ENCODE measurements at regions not wholly inside any gene's neighbourhood (a gene's known extent, or its start where the extent isn't known, plus 50 kb on each side); places are given as distances from the start of the nearest gene placed in this dataset.

DNA sequence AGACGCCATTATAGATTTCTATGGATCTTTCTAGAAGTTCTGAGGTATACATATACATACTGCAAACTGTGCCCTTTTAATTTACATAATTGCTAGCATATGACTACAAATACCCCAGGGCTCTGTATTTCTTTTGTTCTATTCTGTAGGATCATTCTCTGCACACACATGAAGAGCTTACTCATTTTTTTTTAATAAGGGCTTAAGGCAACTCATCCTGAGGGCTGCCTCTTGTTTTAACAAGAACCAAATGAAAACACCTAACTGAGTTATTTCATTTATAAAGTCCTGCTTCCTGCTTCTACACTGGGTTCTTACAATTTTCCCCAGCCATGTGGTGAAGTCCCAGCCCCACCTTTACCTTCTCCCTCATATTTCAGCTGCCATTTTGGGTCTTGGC, 390.5 kb downstream of the IRS1 start:
- TF ChIP-seq, protein P1, sequence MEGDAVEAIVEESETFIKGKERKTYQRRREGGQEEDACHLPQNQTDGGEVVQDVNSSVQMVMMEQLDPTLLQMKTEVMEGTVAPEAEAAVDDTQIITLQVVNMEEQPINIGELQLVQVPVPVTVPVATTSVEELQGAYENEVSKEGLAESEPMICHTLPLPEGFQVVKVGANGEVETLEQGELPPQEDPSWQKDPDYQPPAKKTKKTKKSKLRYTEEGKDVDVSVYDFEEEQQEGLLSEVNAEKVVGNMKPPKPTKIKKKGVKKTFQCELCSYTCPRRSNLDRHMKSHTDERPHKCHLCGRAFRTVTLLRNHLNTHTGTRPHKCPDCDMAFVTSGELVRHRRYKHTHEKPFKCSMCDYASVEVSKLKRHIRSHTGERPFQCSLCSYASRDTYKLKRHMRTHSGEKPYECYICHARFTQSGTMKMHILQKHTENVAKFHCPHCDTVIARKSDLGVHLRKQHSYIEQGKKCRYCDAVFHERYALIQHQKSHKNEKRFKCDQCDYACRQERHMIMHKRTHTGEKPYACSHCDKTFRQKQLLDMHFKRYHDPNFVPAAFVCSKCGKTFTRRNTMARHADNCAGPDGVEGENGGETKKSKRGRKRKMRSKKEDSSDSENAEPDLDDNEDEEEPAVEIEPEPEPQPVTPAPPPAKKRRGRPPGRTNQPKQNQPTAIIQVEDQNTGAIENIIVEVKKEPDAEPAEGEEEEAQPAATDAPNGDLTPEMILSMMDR (IDR thresholded peaks at IDR 0.05; ENCODE audit: poor library complexity), result no peak
- TF ChIP-seq EZH2 (IDR thresholded peaks at IDR 0.05; ENCODE audit: borderline replicate concordance), result no peak

All from hepatocyte (in vitro differentiated cells).